ENCODE measurements at regions not wholly inside any gene's neighbourhood (a gene's known extent, or its start where the extent isn't known, plus 50 kb on each side); places are given as distances from the start of the nearest gene placed in this dataset.

DNA sequence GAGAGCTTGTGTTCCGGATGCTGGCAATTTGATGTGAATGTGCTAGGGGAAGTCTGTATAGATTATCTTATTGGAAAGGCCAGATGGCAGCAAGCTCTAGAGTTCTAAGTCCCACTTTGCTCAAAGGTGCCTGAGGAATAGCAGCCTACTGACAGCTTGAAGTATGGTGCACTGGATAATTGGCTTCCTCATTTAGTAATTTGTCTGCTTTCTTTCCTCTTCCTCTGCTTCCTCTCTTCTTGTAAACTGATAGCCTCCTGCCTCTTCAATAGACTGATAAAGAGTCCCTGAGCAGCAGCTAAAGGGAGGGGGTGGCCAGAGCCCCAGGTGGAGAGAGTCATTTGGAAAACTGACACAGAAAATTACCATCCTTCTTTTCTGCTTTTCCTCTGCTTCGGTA, 177.3 kb downstream of the FGF1 start:
- no peak for DNase-seq

GRCh38 chr5:142507531-142508372, 178.1 kb downstream of the FGF1 start:
- DNase-seq = no peak

- no peak for DNase-seq
These were observed 179.1 kb downstream of the FGF1 start for GRCh38 chr5:142506756-142507155.

DNA sequence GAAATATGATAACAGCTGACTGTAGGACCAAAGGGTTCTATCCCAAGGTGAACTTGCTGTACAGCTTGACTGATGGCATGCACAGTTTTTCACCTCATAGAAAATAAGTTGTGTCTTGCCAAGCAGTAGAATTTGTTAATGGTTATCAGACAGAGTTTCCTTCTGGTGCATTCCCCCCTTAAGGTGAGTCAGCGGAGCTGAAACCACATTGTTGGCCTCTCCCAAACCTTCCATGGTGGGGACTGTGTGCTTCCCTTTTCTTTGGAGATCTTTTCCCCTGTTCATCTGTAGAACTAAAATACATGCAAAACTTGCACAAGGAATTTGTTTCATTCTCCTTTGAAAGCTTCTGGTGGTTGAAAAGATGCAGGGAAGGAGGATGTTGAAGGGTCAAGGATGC, 179.8 kb downstream of the FGF1 start:
- no peak for DNase-seq

DNA sequence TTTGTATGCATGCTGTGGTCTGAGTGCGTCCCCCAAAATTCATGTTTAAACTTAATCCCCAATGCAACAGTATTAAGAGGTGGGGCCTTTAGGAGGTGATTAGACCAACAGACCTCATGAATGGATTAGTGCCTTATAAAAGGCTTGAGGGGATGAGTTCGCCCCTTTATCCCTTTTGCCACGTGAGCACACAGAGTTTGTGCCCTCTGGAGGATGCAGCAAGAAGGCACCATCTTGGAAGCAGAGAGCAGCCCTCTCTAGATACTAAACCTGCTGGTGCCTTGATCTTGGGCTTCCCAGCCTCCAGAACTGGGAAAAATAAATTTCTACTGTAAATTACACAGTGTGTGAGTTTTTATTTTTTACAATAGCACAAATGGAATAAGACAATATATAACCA, 177.1 kb upstream of the SPRY4 start:
- DNase-seq = no peak

DNA sequence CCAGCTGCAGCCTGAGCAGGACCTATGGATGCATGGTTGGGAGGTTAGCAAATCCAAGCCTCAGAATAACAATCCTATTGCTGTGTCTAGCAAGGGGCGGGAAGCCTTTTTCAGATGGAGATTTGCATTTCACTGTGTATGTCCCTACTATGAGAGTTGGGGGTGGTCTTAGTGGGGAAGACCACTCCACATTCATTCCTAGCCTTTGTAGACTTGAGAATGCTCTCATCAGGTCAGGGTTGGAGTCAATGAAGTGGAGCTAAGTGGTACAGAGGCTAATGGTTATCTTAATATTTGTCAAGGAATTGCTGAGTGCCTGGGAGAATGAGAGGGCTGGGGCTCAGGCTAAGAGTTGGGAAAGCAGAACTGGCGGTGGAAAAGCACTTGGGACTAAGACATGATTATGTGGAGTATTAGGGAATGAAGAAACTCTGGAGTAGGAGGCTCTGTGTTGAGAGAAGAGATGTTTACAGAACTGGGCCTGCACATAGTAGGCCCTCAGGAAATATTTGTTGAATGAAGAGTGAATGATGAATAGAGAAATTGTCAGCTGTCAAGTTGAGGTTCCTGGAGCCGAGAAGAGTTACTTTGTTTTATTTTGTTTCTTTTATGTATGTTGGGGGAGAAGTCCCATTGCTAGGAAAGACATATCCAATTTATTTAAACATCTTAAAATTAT, 175.5 kb upstream of the SPRY4 start:
- DNase-seq = no peak

DNA sequence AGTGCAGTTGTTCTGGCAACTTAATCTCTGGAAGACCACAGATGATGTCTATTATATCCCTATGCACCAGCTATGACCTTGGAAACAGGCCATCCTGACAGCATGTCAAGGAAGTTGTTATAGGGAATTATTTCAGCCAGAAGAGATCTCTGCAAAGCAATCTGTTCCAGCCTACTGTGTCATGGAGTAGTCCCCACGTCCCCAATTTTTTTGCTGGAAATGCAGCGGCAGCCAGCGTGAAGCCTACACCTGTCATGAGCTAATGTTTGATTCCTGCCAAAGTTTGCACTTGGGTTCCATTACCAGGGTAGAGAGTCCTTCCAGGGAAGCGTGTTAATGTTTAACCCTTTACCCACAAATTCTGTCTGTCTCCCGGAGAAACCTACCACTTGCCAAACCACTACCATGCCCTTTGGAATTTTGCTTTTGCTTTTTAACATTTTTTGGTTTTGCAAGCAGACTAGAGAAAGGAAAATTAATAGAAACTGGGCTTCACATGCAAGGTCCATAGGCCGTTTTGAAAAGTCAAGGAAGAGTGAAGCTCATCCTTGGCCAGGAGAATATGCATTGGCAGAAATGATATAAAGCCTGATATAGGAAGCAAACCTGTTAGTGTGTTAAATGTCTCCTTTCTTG, 174.9 kb upstream of the SPRY4 start:
- no peak for DNase-seq

- no peak for DNase-seq
These were observed 173.5 kb upstream of the SPRY4 start for GRCh38 chr5:142498298-142498697.

GRCh38 chr5:142495531-142495930, 170.7 kb upstream of the SPRY4 start:
- no peak for DNase-seq

DNA sequence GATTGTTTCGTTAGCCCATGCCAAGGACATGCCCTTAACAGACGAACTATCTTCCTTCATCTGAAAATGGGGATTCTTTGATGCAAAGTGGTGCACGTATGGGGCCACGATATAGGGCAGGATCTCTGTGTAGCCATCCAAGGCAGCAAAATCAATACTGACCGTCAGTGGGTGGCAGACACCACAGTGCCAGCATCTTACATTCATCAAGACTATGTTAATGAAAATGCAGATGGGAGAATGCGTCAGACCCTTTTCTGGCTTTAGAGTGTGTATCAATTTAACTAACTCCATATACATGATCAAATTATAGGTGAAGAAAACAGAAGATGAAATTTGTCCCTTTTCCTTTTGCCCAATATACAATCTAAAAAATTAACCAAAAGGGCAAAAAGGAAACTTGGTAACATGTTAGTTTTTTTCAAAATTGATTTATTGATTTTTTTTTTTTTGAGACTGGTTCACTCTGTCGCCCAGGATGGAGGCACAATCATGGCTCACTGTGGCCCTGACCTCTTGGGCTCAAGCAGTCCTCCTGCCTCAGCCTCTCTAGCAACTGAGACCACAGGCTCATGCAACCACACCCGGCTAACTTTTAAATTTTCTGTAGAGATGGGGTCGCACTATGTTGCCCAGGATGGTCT, 169.2 kb upstream of the SPRY4 start:
- no peak for DNase-seq

DNA sequence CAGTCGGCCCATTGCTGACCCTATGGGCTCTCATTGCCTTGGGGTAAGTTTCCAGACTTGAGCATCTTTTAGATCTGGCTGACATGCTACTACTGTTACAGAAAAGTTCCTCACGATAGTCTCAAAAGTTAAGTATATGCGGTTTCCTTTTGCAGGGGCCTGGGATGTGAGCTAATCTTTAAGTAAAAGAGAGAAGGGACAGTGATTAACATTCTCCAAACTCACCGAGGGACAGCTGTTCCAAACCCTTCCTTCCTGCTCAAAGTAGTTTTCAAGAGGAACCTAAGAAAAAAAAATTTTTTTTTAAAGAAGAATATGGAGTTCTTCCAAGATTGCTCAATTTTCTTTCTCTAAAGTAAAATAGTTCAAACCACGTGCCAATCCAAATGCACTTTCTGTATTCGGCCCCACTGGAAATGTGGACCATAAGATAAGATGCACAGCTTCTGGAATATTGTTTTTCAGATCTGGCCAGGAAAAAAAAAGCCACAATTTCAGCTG, 168.0 kb upstream of the SPRY4 start:
- no peak for DNase-seq

GRCh38 chr5:142491679-142492078, 166.9 kb upstream of the SPRY4 start:
- DNase-seq = no peak

DNA sequence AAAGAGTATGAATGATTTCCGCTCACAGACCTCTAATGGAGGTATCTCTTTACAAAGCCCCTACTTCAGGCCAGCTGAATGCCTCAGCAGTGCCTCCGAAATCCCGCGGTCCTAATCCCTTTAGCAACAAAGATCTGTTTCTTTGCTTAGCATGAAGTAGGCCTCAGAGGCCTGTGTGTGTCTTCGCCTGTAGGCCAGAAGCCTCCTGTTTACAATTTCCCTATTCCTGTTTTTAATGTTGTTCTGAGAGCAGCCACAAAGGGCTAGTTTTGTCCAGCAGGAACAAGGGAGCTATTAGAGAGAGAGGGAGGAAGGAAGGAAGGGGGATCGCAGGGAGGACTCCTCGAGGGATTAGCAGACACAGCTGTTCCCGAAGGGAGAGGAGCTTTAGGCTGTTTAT, 166.4 kb upstream of the SPRY4 start:
- DNase-seq = peak in 21 of 58 donors; percentile 5 to 73 (median 23)

GRCh38 chr5:142486581-142486980, 161.8 kb upstream of the SPRY4 start:
- DNase-seq = no peak

DNA sequence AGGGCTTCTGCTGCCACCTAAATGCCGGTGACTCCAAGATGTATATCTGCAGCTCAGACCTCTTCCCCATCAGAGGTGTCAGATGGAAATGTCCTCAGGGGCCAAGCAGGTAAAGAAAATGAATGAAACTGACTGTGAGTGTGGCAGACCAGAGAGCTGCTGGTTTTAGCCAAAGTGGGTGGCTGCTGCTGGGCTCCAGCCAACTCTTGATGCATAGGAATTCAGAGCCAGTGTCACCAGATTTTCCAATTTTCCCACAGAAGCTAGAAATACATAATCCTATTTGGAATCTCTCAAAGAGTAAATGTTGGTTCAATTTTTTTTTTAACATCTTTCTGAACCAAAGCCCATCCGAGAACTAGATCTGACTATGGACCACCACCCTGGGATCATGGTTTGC, 161.2 kb upstream of the SPRY4 start:
- peak in 5 of 58 donors; percentile 1 to 25 (median 5) for DNase-seq

- DNase-seq = no peak
These were observed 160.1 kb upstream of the SPRY4 start for GRCh38 chr5:142484821-142485387.

GRCh38 chr5:142482207-142482606, 157.4 kb upstream of the SPRY4 start:
- DNase-seq = no peak

DNA sequence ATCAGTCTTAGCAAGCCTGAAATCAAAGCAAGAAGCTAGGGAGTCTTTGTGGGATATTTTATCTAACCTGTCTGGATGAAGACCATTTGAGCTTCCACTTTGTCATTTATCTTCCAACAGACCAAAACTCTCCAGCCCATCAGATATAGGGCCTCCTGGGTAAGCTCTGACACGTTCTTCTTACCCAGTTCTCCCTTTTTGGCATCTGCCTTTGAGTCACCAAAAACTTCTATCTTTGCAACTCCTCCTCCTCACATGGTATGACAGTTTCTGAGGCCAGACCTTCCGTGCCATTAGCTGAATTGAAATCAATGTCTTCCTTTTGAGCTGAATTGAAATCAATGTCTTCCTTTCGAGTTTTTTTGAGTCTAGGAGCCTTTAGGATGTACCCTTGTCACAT, 156.6 kb upstream of the SPRY4 start:
- DNase-seq = no peak

GRCh38 chr5:142479854-142480519, 155.2 kb upstream of the SPRY4 start:
- no peak for DNase-seq

DNA sequence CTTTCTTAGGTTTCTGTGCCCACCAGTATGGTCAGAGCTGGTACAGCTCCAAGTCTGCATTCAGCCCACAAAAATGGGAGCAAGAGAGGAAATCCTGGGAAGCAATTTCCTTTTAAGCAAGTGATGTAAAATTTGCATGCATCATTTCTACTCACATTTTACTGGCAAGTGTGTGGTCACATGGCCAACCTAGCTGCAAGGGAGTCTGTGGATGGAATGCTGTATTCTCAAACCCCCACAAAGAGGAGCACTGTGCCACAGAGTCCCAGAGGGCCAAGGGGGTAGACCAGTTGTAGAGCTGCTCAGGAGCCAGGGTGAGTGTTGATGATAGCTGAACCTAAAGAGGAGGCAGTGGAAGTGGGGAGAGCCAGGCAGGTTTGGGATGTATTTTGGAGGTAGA, 154.3 kb upstream of the SPRY4 start:
- DNase-seq = no peak

GRCh38 chr5:142478113-142478512, 153.3 kb upstream of the SPRY4 start:
- no peak for DNase-seq

All from anterior cingulate cortex (tissue), 58 donors.